H1 (cell line): ENCODE measurements at regions not wholly inside any gene's neighbourhood (a gene's known extent, or its start where the extent isn't known, plus 50 kb on each side); places are given as distances from the start of the nearest gene placed in this dataset.

ENCODE experiments used
- CTCF ChIA-PET: fragments of 300-600 bp; sonication (Branson Sonifier 250); formaldehyde crosslinking; loops from one replicate; lab custom pipeline; 2021; ENCODE audit not compliant: partially characterized antibody; lab: Charles Lee
- POLR2A ChIA-PET: fragments of 300-600 bp; sonication (Branson Sonifier 250); formaldehyde crosslinking; loops from one replicate; lab custom pipeline; 2021; ENCODE audit warnings: inconsistent platforms; ENCODE audit not compliant: partially characterized antibody; lab: Charles Lee
- DNase-seq, 2 experiments: peaks; one replicate each; pipeline versions ENCODE4 v3.0.0 to v3.0.0-alpha.2; 2010 to 2022; ENCODE audit warnings: low spot score in 2 of 2, low read depth in 1 of 2, mixed read lengths in 1 of 2
- FAIRE-seq: peaks from 2 replicates; lab custom pipeline; 2011; peaks lifted over from hg19 to GRCh38; lab: Jason Lieb, UNC
- H2AFZ ChIP-seq: 2 replicates; pipeline ENCODE4 v1.8.1; 2012; ENCODE audit warnings: low read length, inconsistent platforms
- H2AK5ac ChIP-seq: 2 replicates; pipeline ENCODE4 v1.6.1; 2013; ENCODE audit warnings: low read depth, low read length
- H2BK120ac ChIP-seq: replicated peaks from 2 replicates; pipeline ENCODE3; 2013; ENCODE audit warnings: low read depth, low read length, inconsistent platforms
- H2BK12ac ChIP-seq: 2 replicates; pipeline ENCODE4 v1.6.1; 2013; ENCODE audit warnings: low read depth, low read length
- H2BK15ac ChIP-seq: 2 replicates; pipeline ENCODE4 v1.6.1; 2013; ENCODE audit warnings: low read length
- H2BK20ac ChIP-seq: 2 replicates; pipeline ENCODE4 v1.6.1; 2013; ENCODE audit warnings: low read length
- H2BK5ac ChIP-seq: 2 replicates; pipeline ENCODE4 v1.6.1; 2013; ENCODE audit warnings: low read depth, low read length
- H3K14ac ChIP-seq: 2 replicates; pipeline ENCODE4 v1.6.1; 2013; ENCODE audit warnings: inconsistent platforms; ENCODE audit not compliant: insufficient read length
- H3K18ac ChIP-seq: 2 replicates; pipeline ENCODE4 v1.6.1; 2013; ENCODE audit warnings: low read length; ENCODE audit errors: extremely low read depth
- H3K23ac ChIP-seq: 2 replicates; pipeline ENCODE4 v1.6.1; 2013; ENCODE audit warnings: inconsistent platforms; ENCODE audit not compliant: insufficient read length
- H3K23me2 ChIP-seq: 2 replicates; pipeline ENCODE4 v1.6.1; 2013; ENCODE audit warnings: low read depth, low read length
- H3K27ac ChIP-seq: 2 replicates; pipeline ENCODE4 v1.6.1; 2011; ENCODE audit warnings: low read depth, low read length, inconsistent platforms
- H3K27me3 ChIP-seq, 4 experiments: replicated peaks in 1 of 4; 1 replicate in 1 of 4; 2 replicates in 3 of 4; pipeline versions ENCODE4 v1.6.1 to v1.8.1; 2011 to 2013; ENCODE audit warnings: low read length in 3 of 4, mild to moderate bottlenecking in 3 of 4, inconsistent platforms in 2 of 4, mixed read lengths in 2 of 4, moderate library complexity in 1 of 4; ENCODE audit not compliant: control insufficient read depth in 3 of 4, insufficient read depth in 3 of 4; ENCODE audit errors: extremely low read depth in 1 of 4
- H3K36me3 ChIP-seq, 4 experiments: 2 replicates each; pipeline versions ENCODE4 v1.6.1 to v1.8.1; 2011 to 2013; ENCODE audit warnings: mild to moderate bottlenecking in 4 of 4, low read length in 3 of 4, moderate library complexity in 2 of 4, control low read depth in 1 of 4, inconsistent platforms in 1 of 4; ENCODE audit not compliant: insufficient read depth in 4 of 4, control insufficient read depth in 2 of 4
- H3K4ac ChIP-seq: replicated peaks from 2 replicates; pipeline ENCODE3; 2013; ENCODE audit warnings: low read length, low read depth, mixed read lengths, inconsistent platforms; ENCODE audit not compliant: insufficient read length
- H3K4me1 ChIP-seq, 4 experiments: replicated peaks in 1 of 4; 1 replicate in 1 of 4; 2 replicates in 3 of 4; pipeline versions ENCODE4 v1.6.1 to v1.8.1; 2011 to 2013; ENCODE audit warnings: low read length in 3 of 4, inconsistent platforms in 2 of 4, mixed read lengths in 1 of 4; ENCODE audit not compliant: insufficient read depth in 4 of 4, control insufficient read depth in 3 of 4
- H3K4me2 ChIP-seq, 2 experiments: 2 replicates each; pipeline versions ENCODE4 v1.6.1 to v1.8.1; 2011 to 2013; ENCODE audit warnings: low read depth in 2 of 2, low read length in 2 of 2, control low read depth in 1 of 2, inconsistent platforms in 1 of 2, mild to moderate bottlenecking in 1 of 2; ENCODE audit not compliant: insufficient read depth in 1 of 2
- H3K4me3 ChIP-seq, 4 experiments: fragments of 200-600, 300-600 bp in 1 of 4; sonication (generic), shearing (Covaris generic), sonication (Bioruptor Twin) in 1 of 4; 2 replicates each; pipeline versions ENCODE4 v1.5.1 to v1.8.1; 2011 to 2016; ENCODE audit warnings: low read length in 4 of 4, low read depth in 3 of 4, control low read depth in 2 of 4, inconsistent platforms in 2 of 4, mild to moderate bottlenecking in 2 of 4, mixed read lengths in 1 of 4, moderate library complexity in 1 of 4; ENCODE audit not compliant: insufficient read depth in 2 of 4; ENCODE audit errors: extremely low read depth in 1 of 4
- H3K56ac ChIP-seq: replicated peaks from 2 replicates; pipeline ENCODE3; 2013; ENCODE audit warnings: low read depth, mild to moderate bottlenecking, mixed read lengths, low read length, inconsistent platforms; ENCODE audit not compliant: insufficient read length
- H3K79me1 ChIP-seq: 2 replicates; pipeline ENCODE4 v1.6.1; 2013; ENCODE audit warnings: low read depth, low read length, control low read depth
- H3K79me2 ChIP-seq, 2 experiments: 2 replicates each; pipeline versions ENCODE4 v1.6.1 to v1.8.1; 2012 to 2013; ENCODE audit warnings: low read length in 2 of 2, mild to moderate bottlenecking in 2 of 2, inconsistent platforms in 1 of 2; ENCODE audit not compliant: insufficient read depth in 2 of 2, control insufficient read depth in 1 of 2
- H3K9ac ChIP-seq, 4 experiments: replicated peaks in 1 of 4; 1 replicate in 1 of 4; 2 replicates in 3 of 4; pipeline versions ENCODE4 v1.6.1 to v1.8.1; 2011 to 2013; ENCODE audit warnings: low read depth in 3 of 4, low read length in 3 of 4, control low read depth in 2 of 4, mild to moderate bottlenecking in 2 of 4, moderate library complexity in 2 of 4, inconsistent platforms in 1 of 4; ENCODE audit errors: extremely low read depth in 1 of 4
- H3K9me3 ChIP-seq, 2 experiments: 2 replicates each; pipeline versions ENCODE4 v1.6.1 to v1.8.1; 2012 to 2013; ENCODE audit warnings: mild to moderate bottlenecking in 2 of 2, moderate library complexity in 2 of 2, control low read depth in 1 of 2, inconsistent platforms in 1 of 2, low read depth in 1 of 2, low read length in 1 of 2, mixed read lengths in 1 of 2; ENCODE audit not compliant: insufficient read depth in 2 of 2
- H4K20me1 ChIP-seq, 2 experiments: replicated peaks in 1 of 2; 2 replicates each; pipeline versions ENCODE3 to v1.8.1; 2011 to 2013; ENCODE audit warnings: inconsistent platforms in 2 of 2, low read length in 2 of 2, mild to moderate bottlenecking in 1 of 2; ENCODE audit not compliant: insufficient read depth in 2 of 2, control insufficient read depth in 1 of 2
- H4K5ac ChIP-seq: 2 replicates; pipeline ENCODE4 v1.6.1; 2013; ENCODE audit warnings: low read length, low read depth, mixed read lengths, inconsistent platforms; ENCODE audit not compliant: insufficient read length
- H4K8ac ChIP-seq: 2 replicates; pipeline ENCODE4 v1.8.0; 2013; ENCODE audit warnings: mild to moderate bottlenecking, moderate library complexity, low read length, inconsistent platforms; ENCODE audit not compliant: insufficient read depth; ENCODE audit errors: extremely low read depth
- H4K91ac ChIP-seq: replicated peaks from 2 replicates; pipeline ENCODE3; 2013; ENCODE audit warnings: low read length, mixed read lengths, inconsistent platforms; ENCODE audit not compliant: insufficient read length
- BCL11A ChIP-seq, 2 experiments: IDR thresholded peaks; one replicate each; pipeline ENCODE4 v1.6.1; 2011; ENCODE audit warnings: low read depth in 2 of 2, low read length in 2 of 2, mild to moderate bottlenecking in 2 of 2
- CBX8 ChIP-seq: fragments of 300-800, 300-1000 bp; sonication (generic); IDR thresholded peaks from 2 replicates; pipeline ENCODE4 v1.7.1; 2016; ENCODE audit warnings: low read depth, low read length, borderline replicate concordance
- CEBPB ChIP-seq: IDR thresholded peaks from 2 replicates; pipeline ENCODE4 v1.6.1; 2012; ENCODE audit warnings: low read depth, low read length
- CHD1 ChIP-seq: IDR thresholded peaks from 2 replicates; pipeline ENCODE4 v1.6.1; 2012; ENCODE audit warnings: low read depth, low read length, improper control_type of control experiment
- CTBP2 ChIP-seq: IDR thresholded peaks from 2 replicates; pipeline ENCODE4 v1.7.0; 2011; ENCODE audit warnings: borderline replicate concordance, mild to moderate bottlenecking, moderate library complexity, mixed read lengths, low read length; ENCODE audit not compliant: insufficient read depth, insufficient read length
- GABPA ChIP-seq: IDR thresholded peaks from 2 replicates; pipeline ENCODE4 v1.6.1; 2011; ENCODE audit warnings: mild to moderate bottlenecking, low read length, moderate library complexity, borderline replicate concordance; ENCODE audit not compliant: insufficient read depth
- JUND ChIP-seq: IDR thresholded peaks from 2 replicates; pipeline ENCODE4 v1.6.1; 2011; ENCODE audit warnings: mild to moderate bottlenecking, improper control_type of control experiment, low read length
- KDM4A ChIP-seq: IDR thresholded peaks from one replicate; pipeline ENCODE4 v1.7.1; 2012; ENCODE audit warnings: low read depth, mild to moderate bottlenecking, moderate library complexity, low read length, inconsistent platforms; ENCODE audit not compliant: severe bottlenecking
- MAFK ChIP-seq: IDR thresholded peaks from 2 replicates; pipeline ENCODE4 v1.6.1; 2012; ENCODE audit warnings: low read depth, mild to moderate bottlenecking, improper control_type of control experiment, low read length
- RXRA ChIP-seq: IDR thresholded peaks from 2 replicates; pipeline ENCODE4 v1.6.1; 2011; ENCODE audit warnings: low read depth, mild to moderate bottlenecking, low read length, moderate library complexity; ENCODE audit not compliant: insufficient read depth
- SAP30 ChIP-seq: fragments of 300-600 bp; sonication (generic); IDR thresholded peaks from 2 replicates; pipeline ENCODE4 v1.7.1; 2012; ENCODE audit warnings: low read length, moderate library complexity, mild to moderate bottlenecking, inconsistent platforms; ENCODE audit not compliant: insufficient read depth, insufficient replicate concordance
- SP4 ChIP-seq: IDR thresholded peaks from 2 replicates; pipeline ENCODE4 v1.6.1; 2012; ENCODE audit warnings: low read length, inconsistent platforms
- TAF1 ChIP-seq: IDR thresholded peaks from 2 replicates; pipeline ENCODE4 v1.6.1; 2011; ENCODE audit warnings: mild to moderate bottlenecking, low read depth, low read length
- WGBS, 2 experiments: shearing (Covaris generic) in 1 of 2; methylation state at CpG; one replicate each; pipeline versions ENCODE4 v1.1.6 to v1.1.7; 2013 to 2015; ENCODE audit warnings: low lambda C conversion rate in 2 of 2, mixed read lengths in 2 of 2, inconsistent platforms in 1 of 2, low coverage in 1 of 2, missing lambda C conversion rate in 1 of 2; ENCODE audit not compliant: insufficient replicate concordance in 2 of 2, insufficient coverage in 1 of 2, insufficient read length in 1 of 2; ENCODE audit errors: extremely low coverage in 1 of 2, missing lambda C conversion rate in 1 of 2; 5-methylcytosine and 5-hydroxymethylcytosine counted together

- Histone ChIP-seq H3K14ac (no peak overlapping the region), H4K20me1 (no peaks in the 10 kb centered on the region), H3K36me3 (no peaks in the 10 kb centered on the region), H3K79me1 (no peaks in the 10 kb centered on the region), H3K4ac (no peak overlapping the region), H4K8ac (no peak overlapping the region), H3K79me2 (no peaks in the 10 kb centered on the region), H2BK20ac (peak overlapping the region; percentile 27; the same call in 1 of the 2 replicates), H3K23me2 (peaks cover 5% of the 10 kb centered on the region; the same call in 1 of the 2 replicates), H2BK120ac (peak overlapping the region; percentile 84), H4K91ac (peak overlapping the region; percentile 96), H2BK5ac (peak overlapping the region; percentile 16; the same call in 1 of the 2 replicates), H2AK5ac (no peak overlapping the region), H4K5ac (peak overlapping the region; percentile 8), H3K27me3 (peaks cover 0 to 3% (median 0%) of the 10 kb centered on the region in 4 experiments; a peak in 4 of 7 replicates), H3K23ac (no peak overlapping the region), H3K27ac (no peak overlapping the region), H2BK12ac (peak overlapping the region; percentile 91; the same call in 1 of the 2 replicates), H3K4me1 (peaks cover 13 to 31% (median 31%) of the 10 kb centered on the region in 4 experiments), H2AFZ (peak overlapping the region; percentile 90; the same call in 1 of the 2 replicates), H3K4me2 (peak overlapping the region; percentile 84 to 93; a peak in 3 of 4 replicates), H2BK15ac (peak overlapping the region; percentile 34; the same call in 1 of the 2 replicates), H3K18ac (peak overlapping the region; percentile 16), H3K56ac (no peak overlapping the region), H3K9ac (no peak overlapping the region), H3K4me3 (peak overlapping the region in 1 of 4 experiments; percentile 59; a peak in 1 of 8 replicates), H3K9me3 (no peaks in the 10 kb centered on the region)
- ChIA-PET CTCF (interaction anchor here (0.7 to 0.8 kb wide), 2 partner anchors 22 to 199 kb away, joined by 3 read pairs; no protein-coding TSS in a partner anchor), POLR2A (no interaction called here)
- FAIRE-seq (no peak), DNase-seq (no peak)
- TF ChIP-seq SAP30, result no peak
- no peak for TF ChIP-seq JUND
- TF ChIP-seq MAFK, result no peak
- no peak for TF ChIP-seq CEBPB
- TF ChIP-seq TAF1, result no peak
- no peak for TF ChIP-seq RXRA
- TF ChIP-seq KDM4A, result no peak
- no peak for TF ChIP-seq CHD1
- no peak for TF ChIP-seq BCL11A (IDR thresholded peaks at IDR 0.05; ENCODE audit: low read depth in 2 of 2, low read length in 2 of 2)
- TF ChIP-seq CTBP2, result no peak
- TF ChIP-seq GABPA, result no peak
- TF ChIP-seq CBX8, result no peak
- no peak for TF ChIP-seq SP4
- WGBS, 2 experiments, result 68% methylated on average over 11 of the region's 11 CpGs; no CpG with 5 or more reads in 1 of the 2 experiments
These were observed 617.5 kb downstream of the VRK1 start for GRCh38 chr14:97414718-97415098.
